ENCODE measurements at regions not wholly inside any gene's neighbourhood (a gene's known extent, or its start where the extent isn't known, plus 50 kb on each side); places are given as distances from the start of the nearest gene placed in this dataset.

DNA sequence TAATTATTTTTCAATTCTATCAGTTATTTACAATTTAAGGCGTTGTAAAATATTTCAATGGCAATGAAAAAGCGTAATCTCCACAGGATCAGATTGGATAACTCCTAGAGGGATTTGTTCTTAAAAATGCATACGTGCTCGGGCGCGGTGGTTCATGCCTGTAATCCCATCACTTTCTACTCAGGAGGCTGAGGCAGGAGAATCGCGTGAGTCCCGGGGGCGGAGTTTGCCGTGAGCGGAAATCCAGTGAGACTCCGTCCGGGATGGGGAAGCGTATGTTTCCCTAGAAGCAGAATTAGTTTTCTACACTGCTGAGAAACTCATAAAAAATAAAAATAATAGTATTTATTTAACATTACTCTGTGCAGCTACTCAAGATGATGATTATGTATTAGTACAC lies 917.8 kb upstream of the PCDH20 start (continued):
- TF ChIP-seq, protein P1, sequence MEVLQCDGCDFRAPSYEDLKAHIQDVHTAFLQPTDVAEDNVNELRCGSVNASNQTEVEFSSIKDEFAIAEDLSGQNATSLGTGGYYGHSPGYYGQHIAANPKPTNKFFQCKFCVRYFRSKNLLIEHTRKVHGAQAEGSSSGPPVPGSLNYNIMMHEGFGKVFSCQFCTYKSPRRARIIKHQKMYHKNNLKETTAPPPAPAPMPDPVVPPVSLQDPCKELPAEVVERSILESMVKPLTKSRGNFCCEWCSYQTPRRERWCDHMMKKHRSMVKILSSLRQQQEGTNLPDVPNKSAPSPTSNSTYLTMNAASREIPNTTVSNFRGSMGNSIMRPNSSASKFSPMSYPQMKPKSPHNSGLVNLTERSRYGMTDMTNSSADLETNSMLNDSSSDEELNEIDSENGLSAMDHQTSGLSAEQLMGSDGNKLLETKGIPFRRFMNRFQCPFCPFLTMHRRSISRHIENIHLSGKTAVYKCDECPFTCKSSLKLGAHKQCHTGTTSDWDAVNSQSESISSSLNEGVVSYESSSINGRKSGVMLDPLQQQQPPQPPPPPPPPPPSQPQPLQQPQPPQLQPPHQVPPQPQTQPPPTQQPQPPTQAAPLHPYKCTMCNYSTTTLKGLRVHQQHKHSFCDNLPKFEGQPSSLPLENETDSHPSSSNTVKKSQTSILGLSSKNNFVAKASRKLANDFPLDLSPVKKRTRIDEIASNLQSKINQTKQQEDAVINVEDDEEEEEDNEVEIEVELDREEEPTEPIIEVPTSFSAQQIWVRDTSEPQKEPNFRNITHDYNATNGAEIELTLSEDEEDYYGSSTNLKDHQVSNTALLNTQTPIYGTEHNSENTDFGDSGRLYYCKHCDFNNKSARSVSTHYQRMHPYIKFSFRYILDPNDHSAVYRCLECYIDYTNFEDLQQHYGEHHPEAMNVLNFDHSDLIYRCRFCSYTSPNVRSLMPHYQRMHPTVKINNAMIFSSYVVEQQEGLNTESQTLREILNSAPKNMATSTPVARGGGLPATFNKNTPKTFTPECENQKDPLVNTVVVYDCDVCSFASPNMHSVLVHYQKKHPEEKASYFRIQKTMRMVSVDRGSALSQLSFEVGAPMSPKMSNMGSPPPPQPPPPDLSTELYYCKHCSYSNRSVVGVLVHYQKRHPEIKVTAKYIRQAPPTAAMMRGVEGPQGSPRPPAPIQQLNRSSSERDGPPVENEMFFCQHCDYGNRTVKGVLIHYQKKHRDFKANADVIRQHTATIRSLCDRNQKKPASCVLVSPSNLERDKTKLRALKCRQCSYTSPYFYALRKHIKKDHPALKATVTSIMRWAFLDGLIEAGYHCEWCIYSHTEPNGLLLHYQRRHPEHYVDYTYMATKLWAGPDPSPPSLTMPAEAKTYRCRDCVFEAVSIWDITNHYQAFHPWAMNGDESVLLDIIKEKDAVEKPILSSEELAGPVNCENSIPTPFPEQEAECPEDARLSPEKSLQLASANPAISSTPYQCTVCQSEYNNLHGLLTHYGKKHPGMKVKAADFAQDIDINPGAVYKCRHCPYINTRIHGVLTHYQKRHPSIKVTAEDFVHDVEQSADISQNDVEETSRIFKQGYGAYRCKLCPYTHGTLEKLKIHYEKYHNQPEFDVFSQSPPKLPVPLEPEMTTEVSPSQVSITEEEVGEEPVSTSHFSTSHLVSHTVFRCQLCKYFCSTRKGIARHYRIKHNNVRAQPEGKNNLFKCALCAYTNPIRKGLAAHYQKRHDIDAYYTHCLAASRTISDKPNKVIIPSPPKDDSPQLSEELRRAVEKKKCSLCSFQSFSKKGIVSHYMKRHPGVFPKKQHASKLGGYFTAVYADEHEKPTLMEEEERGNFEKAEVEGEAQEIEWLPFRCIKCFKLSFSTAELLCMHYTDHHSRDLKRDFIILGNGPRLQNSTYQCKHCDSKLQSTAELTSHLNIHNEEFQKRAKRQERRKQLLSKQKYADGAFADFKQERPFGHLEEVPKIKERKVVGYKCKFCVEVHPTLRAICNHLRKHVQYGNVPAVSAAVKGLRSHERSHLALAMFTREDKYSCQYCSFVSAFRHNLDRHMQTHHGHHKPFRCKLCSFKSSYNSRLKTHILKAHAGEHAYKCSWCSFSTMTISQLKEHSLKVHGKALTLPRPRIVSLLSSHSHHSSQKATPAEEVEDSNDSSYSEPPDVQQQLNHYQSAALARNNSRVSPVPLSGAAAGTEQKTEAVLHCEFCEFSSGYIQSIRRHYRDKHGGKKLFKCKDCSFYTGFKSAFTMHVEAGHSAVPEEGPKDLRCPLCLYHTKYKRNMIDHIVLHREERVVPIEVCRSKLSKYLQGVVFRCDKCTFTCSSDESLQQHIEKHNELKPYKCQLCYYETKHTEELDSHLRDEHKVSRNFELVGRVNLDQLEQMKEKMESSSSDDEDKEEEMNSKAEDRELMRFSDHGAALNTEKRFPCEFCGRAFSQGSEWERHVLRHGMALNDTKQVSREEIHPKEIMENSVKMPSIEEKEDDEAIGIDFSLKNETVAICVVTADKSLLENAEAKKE (CRISPR knock-in tag; IDR thresholded peaks at IDR 0.05) = no peak
- TF ChIP-seq EZH2phosphoT487 (IDR thresholded peaks at IDR 0.05; ENCODE audit: unreplicated experiment) (no peak), EZH2 (IDR thresholded peaks at IDR 0.05; ENCODE audit: low read depth, unreplicated experiment) (no peak)

DNA sequence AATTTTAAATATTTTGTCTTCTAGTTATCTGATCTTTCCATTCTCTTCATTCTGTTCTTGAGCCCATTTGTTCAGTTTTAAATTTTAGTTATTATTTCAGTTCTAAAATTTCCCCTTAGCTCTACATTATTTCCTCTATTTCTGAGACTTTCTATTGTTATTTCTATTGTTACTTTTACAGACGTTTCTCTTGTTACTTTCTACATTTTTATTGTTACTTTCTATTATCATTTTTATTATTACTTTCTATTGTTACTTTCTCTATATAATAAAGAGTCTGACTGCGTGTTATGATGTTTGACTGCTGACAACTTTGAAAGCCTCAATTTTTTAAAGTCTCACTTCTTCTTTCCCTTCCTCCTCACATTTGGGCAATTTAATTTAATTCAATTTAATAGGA lies 915.7 kb upstream of the PCDH20 start:
- Histone ChIP-seq H3K4me3 (no peak overlapping the region), H3F3A (replicated peaks; ENCODE audit: low read depth) (no peaks in the 10 kb centered on the region), H3K4me1 (ENCODE audit: insufficient read depth) (peaks cover 6% of the 10 kb centered on the region; the same call in 1 of the 2 replicates), H3K4me2 (no peak overlapping the region), H3K36me3 (ENCODE audit: insufficient read depth) (no peaks in the 10 kb centered on the region), H4K20me1 (replicated peaks; ENCODE audit: insufficient read depth) (no peaks in the 10 kb centered on the region), H2AFZ (no peak overlapping the region), H3K27me3 (ENCODE audit: insufficient read depth) (no peaks in the 10 kb centered on the region), H3K27ac (ENCODE audit: low read depth) (no peak overlapping the region), H3K79me2 (replicated peaks; ENCODE audit: insufficient read depth) (no peaks in the 10 kb centered on the region), H3K9me2 (ENCODE audit: insufficient read depth) (no peaks in the 10 kb centered on the region)
- no peaks in the 10 kb centered on the region for H3K27me3 Mint-ChIP-seq (ENCODE audit: insufficient read depth, low read depth, poor library complexity)
- no peak overlapping the region for H3K27ac Mint-ChIP-seq
- no peak overlapping the region for H3K4me3 Mint-ChIP-seq
- H3K36me3 Mint-ChIP-seq (ENCODE audit: low read depth) = no peaks in the 10 kb centered on the region
- peaks cover 6% of the 10 kb centered on the region; the same call in 2 of the 3 replicates for H3K9me3 Mint-ChIP-seq
- no peaks in the 10 kb centered on the region for H3K4me1 Mint-ChIP-seq
- DNase-seq (ENCODE audit: low spot score) (no peak), ATAC-seq (no peak)
- TF ChIP-seq, protein P2, sequence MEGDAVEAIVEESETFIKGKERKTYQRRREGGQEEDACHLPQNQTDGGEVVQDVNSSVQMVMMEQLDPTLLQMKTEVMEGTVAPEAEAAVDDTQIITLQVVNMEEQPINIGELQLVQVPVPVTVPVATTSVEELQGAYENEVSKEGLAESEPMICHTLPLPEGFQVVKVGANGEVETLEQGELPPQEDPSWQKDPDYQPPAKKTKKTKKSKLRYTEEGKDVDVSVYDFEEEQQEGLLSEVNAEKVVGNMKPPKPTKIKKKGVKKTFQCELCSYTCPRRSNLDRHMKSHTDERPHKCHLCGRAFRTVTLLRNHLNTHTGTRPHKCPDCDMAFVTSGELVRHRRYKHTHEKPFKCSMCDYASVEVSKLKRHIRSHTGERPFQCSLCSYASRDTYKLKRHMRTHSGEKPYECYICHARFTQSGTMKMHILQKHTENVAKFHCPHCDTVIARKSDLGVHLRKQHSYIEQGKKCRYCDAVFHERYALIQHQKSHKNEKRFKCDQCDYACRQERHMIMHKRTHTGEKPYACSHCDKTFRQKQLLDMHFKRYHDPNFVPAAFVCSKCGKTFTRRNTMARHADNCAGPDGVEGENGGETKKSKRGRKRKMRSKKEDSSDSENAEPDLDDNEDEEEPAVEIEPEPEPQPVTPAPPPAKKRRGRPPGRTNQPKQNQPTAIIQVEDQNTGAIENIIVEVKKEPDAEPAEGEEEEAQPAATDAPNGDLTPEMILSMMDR (conservative IDR thresholded peaks at IDR 0.05; ENCODE audit: low read depth in 2 of 2) = no peak
- TF ChIP-seq ZNF331 (CRISPR knock-in tag; IDR thresholded peaks at IDR 0.05; ENCODE audit: low read depth) (no peak), STAT1 (IDR thresholded peaks at IDR 0.05; ENCODE audit: unreplicated experiment) (no peak), ZNF114 (CRISPR knock-in tag; IDR thresholded peaks at IDR 0.05) (no peak), JUNB (IDR thresholded peaks at IDR 0.05; ENCODE audit: unreplicated experiment) (no peak)
- TF ChIP-seq, protein P3, sequence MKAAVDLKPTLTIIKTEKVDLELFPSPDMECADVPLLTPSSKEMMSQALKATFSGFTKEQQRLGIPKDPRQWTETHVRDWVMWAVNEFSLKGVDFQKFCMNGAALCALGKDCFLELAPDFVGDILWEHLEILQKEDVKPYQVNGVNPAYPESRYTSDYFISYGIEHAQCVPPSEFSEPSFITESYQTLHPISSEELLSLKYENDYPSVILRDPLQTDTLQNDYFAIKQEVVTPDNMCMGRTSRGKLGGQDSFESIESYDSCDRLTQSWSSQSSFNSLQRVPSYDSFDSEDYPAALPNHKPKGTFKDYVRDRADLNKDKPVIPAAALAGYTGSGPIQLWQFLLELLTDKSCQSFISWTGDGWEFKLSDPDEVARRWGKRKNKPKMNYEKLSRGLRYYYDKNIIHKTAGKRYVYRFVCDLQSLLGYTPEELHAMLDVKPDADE (IDR thresholded peaks at IDR 0.05) = no peak

Data from GM23338 (cell line).